CD4-positive, alpha-beta T cell treated with Interleukin-6 for 4 hours (primary cell): ENCODE measurements at regions not wholly inside any gene's neighbourhood (a gene's known extent, or its start where the extent isn't known, plus 50 kb on each side); places are given as distances from the start of the nearest gene placed in this dataset.
"Not testable (repeated sequence)": the region's sequence is repeated elsewhere in the genome, so short reads cannot be mapped to it uniquely, and the experiment has no call there.

ENCODE experiments used
- DNase-seq: peaks from one replicate; pipeline ENCODE4 v3.0.0-alpha.2; 2020; ENCODE audit warnings: mixed read lengths

GRCh38 chr9:99638971-99639370 is 182.7 kb upstream of the NR4A3 start:
- DNase-seq: no peak

- DNase-seq: no peak
Measured at GRCh38 chr9:99647604-99648003, 174.1 kb upstream of the NR4A3 start.

- no peak for DNase-seq
Measured at GRCh38 chr9:99650187-99650874, 171.4 kb upstream of the NR4A3 start.

DNA sequence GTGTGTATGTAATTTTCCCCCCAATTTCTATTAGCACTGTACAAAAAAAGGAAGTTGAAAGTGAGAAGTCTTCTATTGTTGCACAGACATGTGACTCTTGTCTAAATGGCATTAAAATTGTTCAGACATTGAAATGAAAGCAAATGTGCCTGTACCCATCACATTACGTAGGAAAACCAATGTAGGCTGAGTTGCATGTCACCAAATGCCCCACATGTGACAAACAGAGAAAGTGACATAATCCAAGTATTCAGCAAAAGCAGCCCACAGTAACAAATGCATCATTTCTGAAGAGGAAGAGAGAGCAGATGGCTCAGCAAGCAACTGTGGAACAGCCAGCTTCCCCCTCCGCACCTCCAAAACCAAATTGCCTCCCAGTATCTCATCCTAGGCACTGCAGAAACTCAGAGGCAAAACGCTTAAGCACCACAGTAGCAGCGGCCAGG is 161.5 kb upstream of the NR4A3 start:
- no peak for DNase-seq

DNA sequence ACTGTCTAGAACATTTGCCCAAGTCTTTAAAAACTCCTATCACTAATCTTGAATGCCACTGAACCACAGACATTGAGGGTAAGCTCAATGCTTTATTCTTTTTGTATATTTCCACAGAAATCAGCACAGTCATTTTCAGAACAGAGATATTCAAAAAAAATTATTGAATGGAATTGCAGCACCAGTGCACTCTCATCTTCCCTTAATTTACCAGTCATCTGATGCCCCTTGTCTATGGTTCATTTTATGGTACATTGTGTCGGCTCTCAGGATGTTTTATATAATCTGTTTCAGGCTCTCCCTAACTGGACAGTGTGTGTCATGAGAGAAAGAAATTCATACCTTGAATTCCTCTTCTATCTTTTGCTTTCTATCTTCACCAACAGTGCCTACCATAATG is 158.4 kb upstream of the NR4A3 start:
- DNase-seq: no peak

DNA sequence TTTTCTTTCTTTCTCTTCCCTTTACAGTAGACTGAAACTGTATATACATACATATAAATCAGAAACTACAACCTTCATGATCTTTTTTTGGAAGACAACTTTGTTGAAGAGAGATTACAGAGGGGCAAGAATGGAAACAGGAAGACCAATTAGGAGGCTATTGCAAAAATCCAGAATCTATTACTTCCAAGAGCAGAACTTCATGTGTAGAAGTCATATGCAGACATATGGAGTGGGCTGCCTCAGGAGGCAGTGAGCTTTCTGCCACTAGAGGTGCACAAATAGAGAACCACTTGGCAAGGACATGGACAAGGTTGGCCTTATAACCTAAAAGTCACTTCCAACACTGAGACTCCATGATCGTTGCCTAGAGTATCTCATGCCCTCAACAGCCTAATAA is 157.8 kb upstream of the NR4A3 start:
- no peak for DNase-seq

DNA sequence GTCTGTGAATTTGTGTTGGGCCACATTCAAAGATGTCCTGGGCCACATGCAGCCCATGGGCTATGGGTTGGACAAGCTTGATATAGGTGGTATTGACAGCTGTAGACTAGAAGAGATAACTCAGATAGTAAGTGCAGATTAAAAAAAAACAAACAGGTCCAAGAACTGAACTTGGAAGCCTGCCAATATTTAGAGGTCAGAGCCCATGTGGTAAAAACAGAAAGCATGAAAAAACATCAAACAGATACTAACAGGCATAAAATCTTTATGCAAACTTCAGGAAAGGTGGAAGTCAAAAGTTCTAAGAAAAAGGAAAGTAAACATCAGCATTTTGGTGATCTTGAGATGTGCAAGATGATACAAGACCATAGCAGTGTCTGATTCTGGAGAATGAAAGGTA is 155.1 kb upstream of the NR4A3 start:
- no peak for DNase-seq

GRCh38 chr9:99670886-99671285 is 150.8 kb upstream of the NR4A3 start:
- not testable (repeated sequence) for DNase-seq

GRCh38 chr9:99677281-99677680 is 144.4 kb upstream of the NR4A3 start:
- no peak for DNase-seq

- DNase-seq: no peak
Measured at GRCh38 chr9:99678566-99678965, 143.1 kb upstream of the NR4A3 start.

DNA sequence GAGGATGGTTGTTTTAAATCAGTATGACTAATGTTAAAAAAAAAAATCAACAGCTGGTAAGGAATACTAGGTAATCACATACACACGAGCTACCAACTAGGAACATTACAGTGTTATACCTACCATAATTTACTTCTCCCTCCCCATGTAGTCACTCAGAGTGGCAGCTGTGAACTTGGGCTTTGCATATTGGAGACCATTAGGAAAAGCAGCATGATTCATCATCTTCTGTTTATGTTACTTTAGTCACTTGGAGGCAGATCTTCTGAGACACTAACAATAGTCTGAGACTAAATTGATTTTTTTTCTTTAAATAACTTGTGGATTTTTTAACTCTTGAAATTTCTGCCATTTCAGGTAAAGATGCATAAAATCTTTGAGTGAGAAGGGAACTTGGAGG is 141.5 kb upstream of the NR4A3 start:
- DNase-seq: no peak

DNA sequence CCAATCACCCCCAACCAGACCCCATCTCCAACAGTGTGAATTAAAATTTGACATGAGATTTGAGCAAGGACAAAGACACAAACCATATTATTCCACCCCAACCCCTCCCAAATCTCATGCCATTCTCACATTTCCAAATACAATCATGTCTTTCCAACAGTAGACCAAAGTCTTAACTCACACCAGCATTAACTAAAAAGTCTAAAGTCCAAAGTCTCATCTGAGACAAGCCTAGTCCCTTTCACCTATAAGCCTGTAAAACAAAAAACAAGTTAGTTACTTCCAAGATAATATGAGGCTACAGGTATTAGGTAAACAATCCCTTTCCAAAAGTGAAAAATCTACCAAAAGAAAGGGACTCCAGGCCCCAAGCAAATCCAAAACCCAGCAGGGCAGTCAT is 140.6 kb upstream of the NR4A3 start:
- DNase-seq: no peak

- no peak for DNase-seq
Measured at GRCh38 chr9:99682378-99682777, 139.3 kb upstream of the NR4A3 start.

DNA sequence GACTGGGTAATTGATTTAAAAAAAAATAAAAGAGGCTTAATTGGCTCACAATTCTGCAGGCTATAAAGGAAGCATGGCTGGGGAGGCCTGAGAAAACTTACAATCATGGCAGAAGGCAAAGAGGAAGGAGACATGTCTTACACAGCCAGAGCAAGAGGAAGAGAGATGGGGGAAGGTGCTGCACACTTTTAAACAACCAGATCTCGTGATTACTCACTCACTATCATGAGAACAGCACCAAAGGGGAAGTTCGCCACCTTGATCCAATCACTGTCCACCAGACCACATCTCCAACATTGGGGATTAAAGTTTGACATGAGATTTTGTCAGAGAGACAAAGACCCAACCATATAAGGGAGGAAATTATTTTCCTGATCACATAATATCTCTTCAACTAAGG is 138.8 kb upstream of the NR4A3 start:
- DNase-seq: no peak

DNA sequence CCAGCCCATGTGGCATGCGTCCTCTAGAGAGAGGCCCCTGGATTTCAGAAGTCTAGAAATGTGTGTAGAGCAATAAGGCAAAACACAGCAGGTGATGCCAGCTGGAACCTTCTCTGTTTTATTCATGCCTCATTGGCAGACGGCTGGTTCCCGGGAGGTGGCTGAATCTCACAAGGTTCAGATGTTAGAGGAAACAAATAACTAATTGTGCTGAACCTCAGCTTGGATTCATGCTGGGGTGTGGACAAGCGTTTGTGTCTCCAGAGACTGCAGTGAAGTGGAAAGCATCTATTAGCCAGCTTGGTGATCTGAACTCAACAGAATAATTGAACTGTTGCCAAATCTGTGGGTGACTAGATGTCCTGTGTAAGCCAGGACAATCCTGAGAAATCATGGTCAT is 131.1 kb upstream of the NR4A3 start:
- DNase-seq: no peak

GRCh38 chr9:99693888-99694287 is 127.8 kb upstream of the NR4A3 start:
- DNase-seq: no peak

GRCh38 chr9:99694393-99694792 is 127.3 kb upstream of the NR4A3 start:
- DNase-seq: no peak

DNA sequence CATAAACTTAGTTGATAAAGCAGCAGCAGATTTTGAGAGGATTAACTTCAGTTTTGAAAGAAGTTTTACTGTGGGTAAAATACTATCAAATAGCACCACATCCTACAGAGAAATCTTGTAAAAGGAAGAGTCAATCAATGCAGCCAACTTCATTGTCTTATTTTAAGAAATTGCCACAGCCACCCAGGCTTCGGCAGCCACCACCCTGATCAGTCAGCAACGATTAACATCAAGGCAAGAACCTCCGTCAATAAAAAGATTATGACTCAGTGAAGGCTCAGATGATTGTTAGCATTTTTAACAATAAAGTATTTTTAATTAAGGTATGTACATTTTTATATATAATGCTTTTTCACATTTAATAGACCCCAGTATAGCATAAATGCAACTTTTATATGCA is 122.3 kb upstream of the NR4A3 start:
- no peak for DNase-seq

- DNase-seq: no peak
Measured at GRCh38 chr9:99712214-99712613, 109.5 kb upstream of the NR4A3 start.

DNA sequence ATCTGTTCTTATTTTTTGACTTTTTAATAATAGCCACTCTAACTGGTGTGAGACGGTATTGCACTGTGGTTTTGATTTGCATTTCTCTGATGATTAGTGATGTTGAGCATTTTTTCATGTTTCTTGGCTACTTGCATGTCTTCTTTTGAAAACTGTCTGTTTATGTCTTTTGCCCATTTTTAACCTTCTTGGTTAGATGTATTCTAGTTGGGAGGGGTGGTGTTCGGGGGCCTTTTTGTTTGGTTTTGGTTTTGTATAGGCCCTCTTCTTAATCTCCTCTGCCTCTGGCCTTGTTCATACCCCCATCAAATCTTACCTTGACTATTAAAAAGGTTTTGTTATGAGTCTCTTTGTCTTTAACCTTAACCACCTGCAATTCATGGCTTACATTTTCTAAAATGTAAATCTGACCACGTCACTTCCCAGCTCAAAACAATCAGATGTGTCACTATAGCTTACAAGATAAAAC is 107.8 kb upstream of the NR4A3 start:
- DNase-seq: no peak

DNA sequence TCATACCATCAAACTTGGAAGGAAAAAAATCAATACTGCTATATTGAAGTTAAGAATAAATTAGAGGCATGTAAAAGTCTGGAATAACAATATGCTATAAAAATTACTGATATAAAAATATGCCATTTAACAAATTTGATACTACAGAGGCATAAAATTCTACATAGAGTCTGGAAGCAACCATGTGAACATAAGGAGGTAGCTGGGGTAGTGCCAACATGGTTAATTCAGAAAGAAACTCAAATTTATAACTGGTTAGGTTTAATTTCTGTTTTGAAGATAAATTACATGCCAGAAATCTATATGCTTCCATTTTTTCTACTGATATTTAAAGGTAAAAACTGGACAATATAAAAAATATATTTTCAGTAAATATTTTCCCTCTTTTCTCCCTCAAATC is 103.1 kb upstream of the NR4A3 start:
- DNase-seq: no peak

GRCh38 chr9:99720455-99721050 is 101.1 kb upstream of the NR4A3 start:
- peak; percentile 2 for DNase-seq

GRCh38 chr9:99721898-99722297 is 99.8 kb upstream of the NR4A3 start:
- DNase-seq: no peak

- no peak for DNase-seq
Measured at GRCh38 chr9:99722877-99723276, 98.8 kb upstream of the NR4A3 start.

GRCh38 chr9:99724640-99725039 is 97.0 kb upstream of the NR4A3 start:
- no peak for DNase-seq
